ENCODE measurements at regions not wholly inside any gene's neighbourhood (a gene's known extent, or its start where the extent isn't known, plus 50 kb on each side); places are given as distances from the start of the nearest gene placed in this dataset.
A peak's percentile ranks its signal among the peaks of the same experiment; 100 is the strongest.
"Not testable (repeated sequence)": the region's sequence is repeated elsewhere in the genome, so short reads cannot be mapped to it uniquely, and the experiment has no call there.

GRCh38 chr18:1663879-1664705, 759.4 kb downstream of the ADCYAP1 start:
- no peak overlapping the region for H3K9ac ChIP-seq (ENCODE audit: low read length in 3 of 3)
- H3K27ac ChIP-seq (ENCODE audit: low read depth in 2 of 2, low read length in 2 of 2) = no peak overlapping the region
- H3K9me3 ChIP-seq (ENCODE audit: control insufficient read depth in 2 of 3, insufficient read depth in 1 of 3, low read length in 3 of 3) = no peaks in the 10 kb centered on the region
- no peaks in the 10 kb centered on the region for H3K27me3 ChIP-seq (ENCODE audit: control insufficient read depth, insufficient read depth, low read length)
- intact Hi-C loops (cut with DNase I) = no loop called here
- no peaks in the 10 kb centered on the region for H3K36me3 ChIP-seq (ENCODE audit: control insufficient read depth in 2 of 3, insufficient read depth in 3 of 3, low read length in 3 of 3)
- peak in 4 of 5 donors; percentile 15 to 61 (median 34) for DNase-seq
- TF ChIP-seq CTCF (IDR thresholded peaks at IDR 0.05; ENCODE audit: borderline replicate concordance, extremely low read depth, insufficient read depth) = no peak
- no peaks in the 10 kb centered on the region for H3K4me1 ChIP-seq (ENCODE audit: control insufficient read depth in 2 of 3, insufficient read depth in 2 of 3, low read depth in 1 of 3, low read length in 3 of 3)
- H3K4me3 ChIP-seq (ENCODE audit: low read length in 3 of 3) = no peak overlapping the region
- FAIRE-seq = no peak

GRCh38 chr18:1665079-1665478, 760.4 kb downstream of the ADCYAP1 start:
- no peaks in the 10 kb centered on the region for H3K36me3 ChIP-seq (ENCODE audit: control insufficient read depth in 2 of 3, insufficient read depth in 3 of 3, low read length in 3 of 3)
- TF ChIP-seq CTCF (IDR thresholded peaks at IDR 0.05; ENCODE audit: borderline replicate concordance, extremely low read depth, insufficient read depth) = no peak
- intact Hi-C loops (cut with DNase I) = no loop called here
- no peak overlapping the region for H3K9ac ChIP-seq (ENCODE audit: low read length in 3 of 3)
- H3K4me1 ChIP-seq (ENCODE audit: control insufficient read depth in 2 of 3, insufficient read depth in 2 of 3, low read depth in 1 of 3, low read length in 3 of 3) = no peaks in the 10 kb centered on the region
- H3K27me3 ChIP-seq (ENCODE audit: control insufficient read depth, insufficient read depth, low read length) = no peaks in the 10 kb centered on the region
- H3K9me3 ChIP-seq (ENCODE audit: control insufficient read depth in 2 of 3, insufficient read depth in 1 of 3, low read length in 3 of 3) = no peaks in the 10 kb centered on the region
- DNase-seq (peak in 2 of 5 donors; percentile 20 to 22), FAIRE-seq (no peak)
- H3K4me3 ChIP-seq (ENCODE audit: low read length in 3 of 3) = no peak overlapping the region
- H3K27ac ChIP-seq (ENCODE audit: low read depth in 2 of 2, low read length in 2 of 2) = no peak overlapping the region

- H3K4me1 ChIP-seq (ENCODE audit: control insufficient read depth in 2 of 3, insufficient read depth in 2 of 3, low read depth in 1 of 3, low read length in 3 of 3) = no peaks in the 10 kb centered on the region
- DNase-seq = no peak
- no peaks in the 10 kb centered on the region for H3K9me3 ChIP-seq (ENCODE audit: control insufficient read depth in 2 of 3, insufficient read depth in 1 of 3, low read length in 3 of 3)
- H3K36me3 ChIP-seq (ENCODE audit: control insufficient read depth in 2 of 3, insufficient read depth in 3 of 3, low read length in 3 of 3) = no peaks in the 10 kb centered on the region
- no peak overlapping the region for H3K4me3 ChIP-seq (ENCODE audit: low read length in 3 of 3)
- no peak for TF ChIP-seq CTCF (IDR thresholded peaks at IDR 0.05; ENCODE audit: borderline replicate concordance, extremely low read depth, insufficient read depth)
- no peak overlapping the region for H3K27ac ChIP-seq (ENCODE audit: low read depth in 2 of 2, low read length in 2 of 2)
- no peak for FAIRE-seq
- no peaks in the 10 kb centered on the region for H3K27me3 ChIP-seq (ENCODE audit: control insufficient read depth, insufficient read depth, low read length)
- no peak overlapping the region for H3K9ac ChIP-seq (ENCODE audit: low read length in 3 of 3)
- intact Hi-C loops (cut with DNase I) = no loop called here
These were observed 763.6 kb downstream of the ADCYAP1 start for GRCh38 chr18:1668279-1668678.

GRCh38 chr18:1671710-1672109, 767.0 kb downstream of the ADCYAP1 start:
- FAIRE-seq; intact Hi-C loops (cut with DNase I); DNase-seq; H3K27ac ChIP-seq (ENCODE audit: low read depth in 2 of 2, low read length in 2 of 2); H3K9me3 ChIP-seq (ENCODE audit: control insufficient read depth in 2 of 3, insufficient read depth in 1 of 3, low read length in 3 of 3); H3K4me3 ChIP-seq (ENCODE audit: low read length in 3 of 3); H3K4me1 ChIP-seq (ENCODE audit: control insufficient read depth in 2 of 3, insufficient read depth in 2 of 3, low read depth in 1 of 3, low read length in 3 of 3); H3K36me3 ChIP-seq (ENCODE audit: control insufficient read depth in 2 of 3, insufficient read depth in 3 of 3, low read length in 3 of 3); H3K9ac ChIP-seq (ENCODE audit: low read length in 3 of 3); H3K27me3 ChIP-seq (ENCODE audit: control insufficient read depth, insufficient read depth, low read length): not testable (repeated sequence)

Measured in kidney (tissue), 13 donors.